ENCODE measurements at regions not wholly inside any gene's neighbourhood (a gene's known extent, or its start where the extent isn't known, plus 50 kb on each side); places are given as distances from the start of the nearest gene placed in this dataset.
"Not testable (repeated sequence)": the region's sequence is repeated elsewhere in the genome, so short reads cannot be mapped to it uniquely, and the experiment has no call there.

DNA sequence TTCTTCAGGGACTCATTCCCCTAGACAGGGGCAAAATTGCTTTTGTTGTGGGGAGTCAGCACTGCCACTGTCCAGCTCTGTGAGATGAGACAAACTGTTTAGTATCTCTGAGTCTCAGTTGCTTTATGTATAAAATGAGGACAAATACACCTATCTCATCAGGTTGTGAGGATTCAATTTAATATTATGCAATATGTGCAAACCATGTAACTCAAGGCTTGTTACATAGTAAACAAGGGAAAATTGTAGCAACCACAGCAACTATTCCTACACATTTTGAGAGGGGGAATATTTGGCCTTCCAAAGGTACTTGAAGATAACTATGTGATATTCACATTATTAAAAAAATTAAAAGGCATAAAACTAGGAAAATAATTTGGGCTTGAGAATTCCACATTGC lies 411.9 kb upstream of the SLC30A5 start:
- no peak for DNase-seq

DNA sequence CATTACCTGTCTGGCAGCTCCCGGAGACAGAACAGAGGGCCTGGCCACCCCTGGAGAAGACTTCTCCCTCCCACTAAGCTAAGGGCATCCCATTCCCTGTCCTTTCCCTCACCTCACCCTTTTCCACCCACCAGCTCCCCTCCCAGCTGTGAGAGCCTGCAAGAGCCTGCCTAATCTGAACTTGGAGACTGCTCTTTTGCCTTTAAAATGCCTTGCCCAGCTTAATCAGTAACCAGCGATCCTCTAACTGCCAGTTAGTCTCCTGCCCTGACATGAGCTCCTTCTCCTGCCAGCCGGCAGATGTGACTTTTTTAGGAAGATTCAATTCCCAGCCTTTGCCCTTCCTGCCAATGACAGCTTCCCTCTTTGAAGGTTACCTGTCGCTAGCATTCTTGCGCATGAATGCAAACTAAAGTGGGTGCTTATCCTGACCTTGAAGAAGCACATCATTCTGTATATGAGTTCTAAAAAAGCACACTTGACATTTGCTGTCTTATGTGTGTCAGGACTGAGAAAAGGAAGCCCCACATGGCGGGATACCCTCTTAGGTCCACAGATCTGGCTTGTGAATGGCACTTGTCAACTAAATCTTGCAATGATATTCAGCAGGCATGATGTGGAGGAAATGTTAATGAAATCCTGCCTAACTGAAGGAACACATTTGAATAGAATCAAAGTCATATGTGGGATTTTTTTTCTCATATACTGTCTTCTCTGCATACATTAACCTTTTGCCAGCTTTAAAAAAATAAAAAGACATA lies 411.2 kb upstream of the SLC30A5 start:
- no peak for DNase-seq

DNA sequence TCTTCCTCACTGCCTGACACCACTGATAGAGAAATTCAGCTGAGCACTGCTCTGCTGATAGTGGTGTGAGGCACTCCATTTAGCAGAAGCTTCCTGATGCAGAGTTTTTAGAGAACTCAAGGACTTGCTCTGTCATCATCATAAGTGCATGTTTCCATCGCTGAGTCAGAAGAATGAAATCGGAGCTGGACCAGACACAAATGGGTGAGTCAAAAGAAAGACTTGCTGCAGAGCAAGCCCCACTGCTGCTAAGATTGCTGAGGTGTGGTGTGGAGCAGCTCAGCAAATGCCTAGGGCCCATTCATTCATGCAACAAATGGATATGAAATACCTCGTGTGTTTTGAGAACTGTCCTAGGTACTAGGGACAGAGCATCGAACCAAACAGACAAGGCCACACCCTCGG lies 410.2 kb upstream of the SLC30A5 start:
- no peak for DNase-seq

DNA sequence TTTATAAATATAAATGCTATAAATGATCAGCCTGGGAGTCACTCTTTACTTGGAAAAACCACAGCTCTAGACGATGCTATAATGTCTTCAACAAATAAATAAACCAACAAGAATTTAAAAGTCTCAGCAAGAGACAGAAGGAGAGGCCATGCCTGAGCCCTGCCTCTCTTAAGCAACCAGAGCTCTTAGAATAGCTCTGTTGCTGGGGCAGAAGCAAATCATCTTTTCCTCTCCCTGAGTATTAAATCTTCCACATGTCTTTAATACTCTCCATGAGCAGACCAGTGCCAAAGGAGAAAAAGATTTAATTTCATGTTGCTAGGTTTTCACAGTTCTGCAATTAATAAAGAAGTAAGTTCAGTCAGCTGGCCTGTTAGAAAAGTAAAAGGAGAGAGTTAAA lies 408.0 kb upstream of the SLC30A5 start:
- DNase-seq: no peak

DNA sequence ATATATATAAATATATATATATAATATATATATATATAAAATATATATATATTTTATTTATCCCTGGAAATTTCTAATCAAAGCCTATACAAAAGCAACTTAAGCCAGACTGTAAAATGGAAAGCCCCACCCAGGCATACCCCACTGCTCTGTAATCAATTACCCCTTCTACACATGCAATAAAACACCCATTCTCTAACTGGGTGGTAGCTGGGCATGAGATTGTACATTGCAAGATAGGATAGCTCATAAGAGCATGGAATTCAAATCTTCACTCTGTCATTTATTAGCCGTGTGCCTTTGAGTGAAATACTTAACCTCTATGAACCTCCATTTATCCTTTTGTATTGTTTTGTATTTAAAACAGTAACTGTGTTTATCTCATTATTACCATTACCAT lies 405.3 kb upstream of the SLC30A5 start:
- DNase-seq: no peak

DNA sequence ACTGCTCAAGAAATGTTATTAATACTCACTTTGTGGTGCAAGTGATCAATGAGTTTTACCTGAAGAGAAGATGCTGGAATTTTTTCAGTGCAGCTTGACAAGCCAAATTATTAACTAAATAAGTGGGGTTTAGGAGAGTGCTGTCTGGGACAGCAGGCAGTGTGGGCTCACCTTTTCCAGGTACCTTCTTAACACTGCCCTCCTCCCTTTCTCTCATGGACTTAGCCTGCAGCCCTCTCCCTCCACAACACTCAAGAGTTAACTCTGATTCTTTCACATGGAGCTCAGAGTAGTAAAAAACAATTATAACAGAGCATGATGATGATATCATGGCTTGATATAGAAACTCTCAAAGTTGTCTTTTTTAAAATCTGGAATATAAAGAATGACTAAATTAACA lies 404.8 kb upstream of the SLC30A5 start:
- DNase-seq: no peak

DNA sequence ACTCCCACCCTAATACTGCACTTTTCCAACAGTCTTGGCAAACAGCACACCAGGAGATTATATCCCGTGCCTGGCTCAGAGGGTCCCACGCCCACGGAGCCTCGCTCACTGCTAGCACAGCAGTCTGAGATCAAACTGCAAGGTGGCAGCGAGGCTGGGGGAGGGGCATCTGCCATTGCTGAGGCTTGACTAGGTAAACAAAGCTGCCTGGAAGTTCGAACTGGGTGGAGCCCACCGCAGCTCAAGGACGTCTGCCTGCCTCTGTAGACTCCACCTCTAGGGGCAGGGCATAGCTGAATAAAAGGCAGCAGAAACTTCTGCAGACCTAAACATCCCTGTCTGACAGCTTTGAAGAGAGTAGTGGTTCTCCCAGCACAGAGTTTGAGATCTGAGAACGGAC lies 401.9 kb upstream of the SLC30A5 start:
- not testable (repeated sequence) for DNase-seq

DNA sequence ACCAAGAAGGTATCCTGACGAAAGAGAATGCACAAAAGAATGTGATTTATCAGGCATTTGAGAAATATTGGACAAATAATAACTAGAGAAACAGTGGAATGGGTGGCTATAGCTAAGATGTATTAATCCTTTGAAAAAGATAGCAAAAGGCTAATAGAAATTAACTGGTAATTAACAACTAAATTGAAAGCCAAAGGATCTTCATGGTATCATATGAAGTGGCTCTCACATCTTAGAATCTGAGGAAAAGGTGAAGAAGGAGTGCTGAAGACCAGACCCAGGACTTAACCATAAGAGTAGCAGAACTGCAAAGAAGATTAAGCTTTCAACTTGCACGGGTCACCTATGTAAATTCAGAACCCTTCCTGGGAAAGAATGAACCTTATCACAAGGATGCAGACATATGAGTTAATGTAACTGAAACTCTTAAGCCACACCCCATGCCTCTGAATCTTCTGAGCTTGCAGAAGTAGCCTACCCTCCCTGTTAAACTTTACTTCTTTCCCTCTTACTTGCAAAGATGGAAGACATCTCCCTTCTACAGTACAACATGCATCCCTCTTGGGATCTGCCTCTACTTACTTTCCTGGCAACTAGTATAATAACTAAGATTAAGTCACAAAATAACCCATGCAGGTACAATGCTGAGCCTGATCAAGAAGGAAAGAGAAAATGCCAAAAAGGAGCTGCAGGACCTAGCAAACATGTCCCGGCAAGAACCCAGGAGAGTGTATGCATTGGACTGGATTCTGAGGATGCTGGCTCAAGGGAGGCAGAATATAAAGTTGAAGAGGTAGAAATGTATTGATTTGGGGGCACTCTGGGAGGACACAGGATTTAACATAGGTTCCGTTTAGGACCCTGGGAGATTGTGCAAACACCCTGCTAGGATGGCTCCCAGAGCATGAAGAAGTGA lies 395.5 kb upstream of the SLC30A5 start:
- no peak for DNase-seq

DNA sequence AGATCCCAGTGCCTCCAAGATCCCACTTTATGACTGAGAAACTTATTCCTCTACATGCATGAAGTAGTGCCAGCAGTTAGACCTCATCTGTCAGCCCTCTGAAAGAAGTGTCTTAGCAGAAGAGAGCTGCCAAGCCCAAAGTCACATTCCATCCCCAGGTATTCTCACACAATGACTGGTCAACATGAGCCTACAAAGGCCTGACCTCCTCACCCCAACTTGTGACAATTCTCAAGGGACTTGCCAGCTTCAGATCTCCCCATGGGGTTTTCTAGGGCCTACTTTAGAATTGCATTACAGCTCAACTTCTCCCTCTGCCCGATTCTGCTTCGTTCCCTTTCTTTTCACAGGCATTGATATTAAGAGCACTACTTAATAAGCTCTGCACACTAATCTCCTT lies 393.8 kb upstream of the SLC30A5 start:
- no peak for DNase-seq

DNA sequence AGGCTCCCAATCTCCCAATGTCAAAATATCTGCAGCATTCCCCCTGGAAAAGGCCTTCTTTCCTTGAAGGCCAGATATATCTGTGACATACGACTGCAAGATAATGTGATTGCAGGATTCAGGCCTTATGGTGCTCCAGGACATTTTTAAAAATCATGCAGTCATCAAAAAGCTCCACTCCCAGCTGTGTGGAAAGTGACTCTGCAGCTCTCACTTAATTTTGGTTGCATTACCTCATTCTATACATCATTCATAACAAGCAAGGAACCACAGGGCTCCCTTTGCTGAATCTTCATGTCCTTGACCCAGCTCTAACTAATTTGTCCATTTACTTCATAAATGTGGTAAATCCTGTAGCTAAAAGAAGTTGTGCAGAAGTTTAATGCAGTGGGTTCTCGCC lies 386.2 kb upstream of the SLC30A5 start:
- DNase-seq: no peak

DNA sequence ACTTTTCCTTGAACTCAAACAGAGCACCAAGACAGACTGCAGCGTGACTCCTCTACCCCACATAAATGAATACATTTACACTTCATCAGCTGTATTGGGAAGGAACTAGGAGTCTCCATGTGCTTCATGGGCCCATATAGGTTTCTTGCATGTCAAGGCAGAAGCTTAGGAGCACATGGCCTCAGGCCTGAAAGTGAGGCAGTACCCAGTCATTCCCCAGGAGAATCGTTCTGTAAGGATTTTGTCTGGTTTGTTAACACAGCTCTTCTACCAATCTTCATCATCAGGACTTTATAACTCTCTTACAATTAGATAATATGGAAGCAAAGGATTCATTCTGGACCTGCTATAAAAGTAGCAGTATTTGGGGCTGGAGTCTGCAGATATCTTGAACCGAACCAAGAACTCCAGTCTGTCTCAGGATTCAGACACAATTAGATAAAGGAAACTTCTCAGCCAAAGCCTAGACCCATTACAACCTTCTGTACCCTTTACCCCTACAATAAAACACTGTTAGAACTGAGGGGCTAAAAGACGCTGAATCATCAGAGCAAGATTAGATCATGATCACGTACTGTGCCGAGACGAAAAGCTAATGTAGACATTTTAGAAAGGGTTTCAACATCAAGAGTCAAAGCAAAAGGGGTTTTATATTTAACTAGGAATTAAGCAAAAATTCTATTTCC lies 385.5 kb upstream of the SLC30A5 start:
- DNase-seq: no peak

DNA sequence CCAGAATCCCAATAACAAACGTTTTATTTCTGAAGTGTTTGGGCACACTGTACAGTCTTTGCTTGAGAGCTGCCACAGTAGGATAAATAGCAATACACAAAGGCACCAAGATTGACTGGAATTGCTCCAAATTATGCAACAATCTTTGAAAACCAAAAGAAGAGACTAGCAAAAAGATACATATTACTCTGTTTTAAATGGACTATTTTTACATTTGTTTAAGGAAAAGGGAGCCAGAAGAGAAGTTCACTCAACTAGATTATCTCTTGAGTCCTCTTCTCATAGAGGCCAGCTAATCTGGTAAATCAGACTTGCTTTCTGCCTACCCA lies 385.0 kb upstream of the SLC30A5 start:
- DNase-seq: no peak

DNA sequence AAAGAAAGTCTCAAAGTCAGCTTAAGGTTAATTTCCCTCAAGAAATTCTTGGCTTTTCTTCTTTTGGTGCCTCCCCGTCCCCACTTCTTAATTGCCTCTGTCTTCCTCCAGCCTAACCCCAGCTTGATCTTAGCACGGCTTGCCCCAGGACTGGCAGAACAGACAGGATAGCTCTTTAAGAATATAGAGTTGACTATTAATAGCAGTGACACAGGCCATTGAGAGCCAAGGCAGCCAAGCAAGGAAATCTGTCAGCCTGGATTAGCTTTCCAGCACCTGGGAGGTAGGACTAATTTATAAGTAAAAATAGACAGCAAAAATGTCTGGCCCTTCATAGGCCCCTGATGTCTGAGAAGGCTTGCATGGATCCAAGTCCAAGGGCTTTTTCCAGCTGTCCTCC lies 384.6 kb upstream of the SLC30A5 start:
- DNase-seq: no peak

DNA sequence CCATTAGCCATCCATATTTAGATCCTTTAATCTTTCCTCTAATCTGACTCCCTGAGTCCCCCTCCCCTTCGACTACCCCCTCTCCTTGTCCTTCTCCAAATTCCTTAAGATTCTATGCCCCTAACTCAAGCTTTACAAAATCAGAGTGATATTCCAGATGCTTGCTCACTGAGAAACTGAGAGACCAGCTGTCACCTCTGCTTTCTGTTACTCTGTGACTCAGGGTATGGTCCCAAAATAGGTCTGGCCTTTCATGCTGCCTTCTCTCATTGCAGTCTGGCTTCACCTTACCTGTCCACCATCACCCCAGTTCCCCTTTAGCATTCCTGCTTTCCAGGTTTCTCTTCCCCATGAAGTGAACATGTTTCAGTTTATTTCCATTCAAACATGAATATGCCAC lies 383.3 kb upstream of the SLC30A5 start:
- no peak for DNase-seq

DNA sequence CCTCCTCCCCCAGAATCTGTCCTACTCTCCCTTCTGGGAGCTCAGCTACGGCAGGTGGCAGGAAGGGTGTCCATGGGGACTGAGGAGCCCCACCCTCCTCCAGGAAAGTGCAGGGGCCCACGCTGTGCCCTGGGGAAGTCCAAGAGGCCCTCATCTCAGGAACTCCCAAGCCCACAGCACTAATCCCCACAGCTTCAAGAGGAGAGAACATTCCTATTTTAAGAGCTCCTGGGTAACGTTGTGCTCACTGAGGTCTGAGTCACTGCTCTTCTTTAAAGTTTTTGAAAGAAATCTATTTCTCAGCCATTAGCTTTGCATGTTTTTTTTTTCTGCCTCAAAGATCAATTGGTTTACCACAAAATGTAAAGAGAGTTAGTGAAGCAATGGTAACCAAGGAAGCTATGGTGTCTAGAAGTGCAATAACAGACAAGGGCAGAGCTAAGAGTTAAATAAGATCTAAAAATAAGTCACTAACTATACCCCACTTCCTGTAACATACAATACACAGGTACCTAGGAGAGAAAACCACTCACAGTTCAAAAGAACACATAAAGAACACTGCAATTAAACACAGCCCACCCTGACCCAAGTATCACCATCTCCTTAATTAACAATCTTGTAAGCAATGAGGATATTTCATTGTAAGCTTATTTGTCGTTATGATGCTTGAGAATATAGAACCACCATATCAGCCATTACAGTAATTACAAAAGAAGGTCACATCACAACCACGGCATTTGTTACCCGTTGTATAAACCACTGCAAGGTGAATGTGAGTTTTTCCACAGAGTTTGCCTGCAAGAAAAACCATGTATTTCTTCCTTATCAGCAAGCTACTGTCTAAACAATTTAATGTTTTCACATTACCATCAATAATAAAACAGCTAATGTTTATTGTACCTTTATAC lies 382.3 kb upstream of the SLC30A5 start:
- peak; percentile 26 for DNase-seq

DNA sequence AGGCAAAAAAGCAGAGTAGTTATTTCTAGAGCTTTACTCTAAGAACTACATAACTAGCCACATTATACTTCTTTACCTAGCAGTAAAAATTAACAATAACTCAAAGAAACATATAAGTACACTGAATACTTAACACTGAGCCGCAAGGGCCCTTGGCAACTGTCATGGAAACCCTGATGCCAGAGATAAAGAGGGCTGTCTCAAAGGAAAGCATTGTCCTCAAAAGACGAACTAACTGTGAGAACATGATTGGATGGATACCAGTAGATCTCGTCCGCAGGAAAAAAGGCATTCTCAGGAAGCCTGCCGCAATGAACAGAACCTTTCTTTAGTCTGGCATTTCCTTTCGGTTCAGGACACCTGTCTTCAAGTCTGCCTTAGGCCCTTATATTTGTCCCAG lies 379.0 kb upstream of the SLC30A5 start:
- DNase-seq: no peak

DNA sequence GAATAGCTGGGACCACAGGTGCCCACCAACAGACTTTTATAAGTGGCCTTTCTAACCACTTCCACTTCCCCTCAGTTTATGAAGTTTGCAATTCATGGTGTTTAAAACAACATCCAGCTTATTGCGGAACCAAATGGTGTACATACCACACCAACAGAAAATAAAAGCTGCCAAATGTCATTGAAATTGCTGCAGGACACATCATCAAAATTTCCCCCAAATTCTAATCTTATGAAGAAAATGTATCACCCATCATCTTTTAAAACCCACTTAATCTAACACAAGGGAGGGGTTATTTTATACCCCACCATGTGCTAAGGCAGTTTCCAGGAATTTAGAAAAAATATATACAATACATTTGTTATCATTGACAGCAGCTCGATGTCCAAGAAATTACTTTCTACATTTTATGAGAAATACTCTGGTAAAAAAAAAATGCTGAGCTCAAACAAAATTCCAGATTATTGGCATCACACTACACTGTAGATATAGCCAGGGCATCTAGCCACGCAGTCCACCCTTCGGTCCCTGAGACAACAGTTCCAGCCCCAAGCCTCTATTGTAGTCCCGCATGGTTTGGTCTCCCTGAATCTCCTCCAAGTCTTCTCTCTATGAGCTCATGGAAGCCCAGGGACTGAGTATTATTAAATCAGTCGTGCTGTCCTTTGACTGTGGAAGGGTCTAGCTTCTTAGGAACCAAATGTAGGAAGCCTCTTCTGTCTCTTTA lies 372.8 kb upstream of the SLC30A5 start:
- no peak for DNase-seq

DNA sequence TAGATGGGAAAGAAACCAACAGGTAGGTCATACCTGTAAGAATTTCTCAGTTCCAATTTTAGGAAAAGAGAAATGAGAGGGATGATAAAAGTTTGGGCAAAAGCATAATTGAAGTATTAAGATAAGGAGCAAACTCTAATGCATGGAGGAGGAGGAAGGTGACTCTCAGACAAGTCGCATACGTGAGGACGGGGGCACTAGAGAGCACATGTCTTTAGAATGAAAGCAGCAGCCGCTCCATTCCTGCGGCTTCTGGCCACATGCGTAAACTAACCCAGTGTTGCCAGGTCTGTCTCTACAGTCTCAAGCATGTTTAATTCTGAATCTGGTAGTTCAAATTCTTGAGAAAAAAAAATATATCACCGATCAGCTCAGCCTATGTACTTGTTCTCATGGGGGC lies 371.5 kb upstream of the SLC30A5 start:
- no peak for DNase-seq

DNA sequence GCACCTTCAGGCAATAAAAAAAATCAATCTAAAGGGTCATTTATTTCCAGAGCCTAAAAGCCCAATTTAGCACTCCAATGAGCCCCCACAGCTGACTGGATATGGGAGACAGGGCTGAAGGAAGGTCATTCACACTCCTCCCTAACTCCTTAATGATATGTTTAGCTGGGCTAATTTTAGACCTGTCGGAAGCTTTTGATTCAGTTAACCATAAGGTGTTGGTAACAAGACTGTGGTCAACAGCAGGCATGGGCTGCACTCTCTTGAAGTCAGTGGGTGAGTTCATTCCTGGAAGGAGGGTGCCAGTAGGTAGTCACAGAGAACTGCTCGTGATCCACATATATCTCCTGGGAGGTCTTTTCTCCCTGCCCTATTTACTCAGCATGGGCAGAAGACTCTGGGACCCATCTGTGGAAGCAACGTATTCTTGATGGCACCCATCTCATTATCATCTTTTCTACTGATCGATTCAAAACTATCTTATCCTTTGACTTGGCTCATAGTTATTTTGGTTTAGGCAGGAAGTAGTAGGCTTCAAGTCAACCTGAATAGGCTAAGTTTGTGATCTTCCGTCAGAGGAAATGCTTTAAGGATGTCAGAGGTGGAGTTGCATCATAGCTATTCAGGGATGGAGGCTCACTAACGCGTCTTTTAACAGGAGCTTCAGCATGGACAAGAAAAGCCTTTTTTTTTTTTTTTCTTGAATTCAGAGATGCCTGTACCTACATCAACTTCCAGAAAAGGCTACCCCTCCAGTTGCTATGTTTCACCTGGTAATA lies 367.7 kb upstream of the SLC30A5 start:
- no peak for DNase-seq

DNA sequence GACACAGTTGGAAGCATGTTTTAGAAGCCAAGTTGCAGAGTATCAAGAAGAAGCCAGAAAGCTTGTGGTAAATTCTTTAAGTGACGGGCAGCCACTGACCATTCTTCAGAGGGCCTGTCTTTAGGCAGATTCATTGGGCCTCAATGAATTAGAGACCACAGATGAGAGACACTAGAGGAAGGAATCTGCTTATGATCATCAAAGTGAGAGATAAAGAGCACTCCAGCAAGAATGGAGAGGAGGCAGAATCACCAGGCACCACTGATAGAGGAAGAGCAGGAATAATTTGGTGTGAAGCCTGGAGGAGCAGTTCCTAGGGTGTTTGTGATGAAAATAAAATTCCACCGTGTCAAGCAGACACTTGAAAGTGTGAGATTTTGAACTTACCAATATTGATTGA lies 365.9 kb upstream of the SLC30A5 start:
- DNase-seq: no peak

DNA sequence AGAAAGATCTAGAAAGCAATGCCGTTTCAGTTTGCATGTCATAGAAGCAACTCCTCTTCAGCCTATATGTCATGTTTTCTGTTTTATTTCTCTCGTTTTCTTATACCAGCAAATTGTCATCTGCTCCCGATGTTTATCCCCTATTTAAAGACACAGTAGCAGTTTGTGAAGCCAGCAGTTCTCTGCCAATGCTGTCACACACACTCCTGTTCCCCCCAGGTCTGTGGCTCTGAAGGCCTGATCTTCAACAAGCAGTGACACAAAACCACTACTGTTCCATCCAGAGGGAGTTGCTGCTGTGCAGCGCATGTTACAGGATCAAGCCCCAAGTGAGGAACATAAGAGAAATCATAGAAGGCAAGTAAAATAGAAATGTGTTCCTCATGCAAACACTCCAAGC lies 364.1 kb upstream of the SLC30A5 start:
- no peak for DNase-seq
